AG09319 (cell line): ENCODE measurements at regions not wholly inside any gene's neighbourhood (a gene's known extent, or its start where the extent isn't known, plus 50 kb on each side); places are given as distances from the start of the nearest gene placed in this dataset.

Experiments used
- DNase-seq: peaks from one replicate; pipeline ENCODE4 v3.0.0-alpha.2; 2010; ENCODE audit warnings: low read depth; ENCODE audit errors: extremely low read depth
- TF ChIP-seq, protein P1 (sequence below): IDR thresholded peaks from 2 replicates; pipeline ENCODE4 v1.5.1; 2011; ENCODE audit warnings: low read depth, mild to moderate bottlenecking, inconsistent platforms, low read length, moderate library complexity

DNA sequence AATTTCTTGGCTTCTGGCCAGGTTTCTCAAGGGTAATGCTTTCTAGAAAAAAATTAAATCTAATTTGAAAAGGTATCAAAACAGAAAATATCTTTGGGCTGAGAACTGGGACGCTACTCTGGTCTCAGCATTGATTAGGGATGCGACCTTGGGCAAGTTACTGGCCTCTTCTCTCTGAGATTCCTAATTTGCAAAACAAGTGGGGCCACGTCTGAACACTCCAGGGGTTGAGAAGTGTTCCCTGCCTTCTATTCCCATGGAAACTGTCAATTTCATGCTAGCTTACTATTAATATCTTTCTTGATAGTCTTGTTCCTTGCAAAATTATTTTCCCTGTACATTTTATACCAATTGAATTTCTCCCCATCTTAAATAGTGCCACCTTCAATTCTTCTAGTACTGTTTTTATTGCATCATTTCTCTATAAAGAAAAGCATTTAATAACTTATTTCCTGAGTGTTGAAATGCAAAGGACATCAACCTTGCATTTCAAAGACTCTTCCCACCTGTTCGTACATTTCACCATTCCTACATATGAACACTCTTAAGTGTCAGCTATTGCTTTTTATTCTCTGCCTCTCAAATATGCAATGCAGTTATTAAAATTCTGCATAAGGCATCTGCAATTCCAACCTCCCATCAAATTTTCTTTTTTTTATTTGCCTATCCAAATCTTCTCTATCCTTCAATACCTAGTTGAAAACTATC, 118.3 kb upstream of the DSEL start:
- DNase-seq = no peak
- TF ChIP-seq, protein P1, sequence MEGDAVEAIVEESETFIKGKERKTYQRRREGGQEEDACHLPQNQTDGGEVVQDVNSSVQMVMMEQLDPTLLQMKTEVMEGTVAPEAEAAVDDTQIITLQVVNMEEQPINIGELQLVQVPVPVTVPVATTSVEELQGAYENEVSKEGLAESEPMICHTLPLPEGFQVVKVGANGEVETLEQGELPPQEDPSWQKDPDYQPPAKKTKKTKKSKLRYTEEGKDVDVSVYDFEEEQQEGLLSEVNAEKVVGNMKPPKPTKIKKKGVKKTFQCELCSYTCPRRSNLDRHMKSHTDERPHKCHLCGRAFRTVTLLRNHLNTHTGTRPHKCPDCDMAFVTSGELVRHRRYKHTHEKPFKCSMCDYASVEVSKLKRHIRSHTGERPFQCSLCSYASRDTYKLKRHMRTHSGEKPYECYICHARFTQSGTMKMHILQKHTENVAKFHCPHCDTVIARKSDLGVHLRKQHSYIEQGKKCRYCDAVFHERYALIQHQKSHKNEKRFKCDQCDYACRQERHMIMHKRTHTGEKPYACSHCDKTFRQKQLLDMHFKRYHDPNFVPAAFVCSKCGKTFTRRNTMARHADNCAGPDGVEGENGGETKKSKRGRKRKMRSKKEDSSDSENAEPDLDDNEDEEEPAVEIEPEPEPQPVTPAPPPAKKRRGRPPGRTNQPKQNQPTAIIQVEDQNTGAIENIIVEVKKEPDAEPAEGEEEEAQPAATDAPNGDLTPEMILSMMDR = no peak

DNA sequence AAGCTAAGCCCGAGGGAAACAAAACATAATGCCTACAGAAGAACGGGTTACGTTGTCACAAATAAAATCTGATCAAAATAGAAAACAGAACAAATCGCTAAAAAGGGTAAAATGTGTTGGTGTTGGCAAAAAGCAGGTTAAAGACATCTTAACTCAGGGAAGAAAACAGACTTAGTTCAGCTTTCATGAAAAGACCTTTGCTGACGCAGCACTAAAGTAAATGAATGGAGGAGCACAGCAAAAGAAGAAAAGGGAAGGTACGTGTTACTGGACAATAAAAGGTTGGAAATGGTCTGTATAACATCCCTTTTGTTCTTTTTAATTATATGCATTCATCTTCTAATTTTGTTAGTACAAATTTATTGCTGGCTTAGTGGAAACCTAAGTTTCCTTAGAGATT, 117.4 kb upstream of the DSEL start:
- DNase-seq = no peak
- TF ChIP-seq, protein P1 = no peak

DNA sequence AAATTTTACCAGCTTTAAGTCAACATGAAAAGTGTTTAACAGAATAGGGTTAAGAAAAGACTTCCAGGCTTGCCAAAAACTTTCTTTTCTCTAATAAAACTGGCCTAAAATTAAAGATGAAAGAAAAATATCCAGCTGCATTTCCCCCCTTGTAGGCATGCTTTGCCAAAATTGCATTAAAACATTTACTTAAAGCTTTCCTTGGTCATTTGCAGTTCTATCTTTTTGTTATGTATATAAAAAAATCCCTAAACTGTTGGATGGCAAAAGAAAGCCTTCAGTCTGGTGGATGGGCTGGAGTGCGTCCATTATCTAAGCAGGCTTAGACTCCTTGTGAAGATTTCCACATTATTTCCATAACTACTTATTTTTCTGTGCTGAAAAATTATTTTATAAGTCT, 105.4 kb upstream of the DSEL start:
- TF ChIP-seq, protein P1 = no peak
- no peak for DNase-seq

DNA sequence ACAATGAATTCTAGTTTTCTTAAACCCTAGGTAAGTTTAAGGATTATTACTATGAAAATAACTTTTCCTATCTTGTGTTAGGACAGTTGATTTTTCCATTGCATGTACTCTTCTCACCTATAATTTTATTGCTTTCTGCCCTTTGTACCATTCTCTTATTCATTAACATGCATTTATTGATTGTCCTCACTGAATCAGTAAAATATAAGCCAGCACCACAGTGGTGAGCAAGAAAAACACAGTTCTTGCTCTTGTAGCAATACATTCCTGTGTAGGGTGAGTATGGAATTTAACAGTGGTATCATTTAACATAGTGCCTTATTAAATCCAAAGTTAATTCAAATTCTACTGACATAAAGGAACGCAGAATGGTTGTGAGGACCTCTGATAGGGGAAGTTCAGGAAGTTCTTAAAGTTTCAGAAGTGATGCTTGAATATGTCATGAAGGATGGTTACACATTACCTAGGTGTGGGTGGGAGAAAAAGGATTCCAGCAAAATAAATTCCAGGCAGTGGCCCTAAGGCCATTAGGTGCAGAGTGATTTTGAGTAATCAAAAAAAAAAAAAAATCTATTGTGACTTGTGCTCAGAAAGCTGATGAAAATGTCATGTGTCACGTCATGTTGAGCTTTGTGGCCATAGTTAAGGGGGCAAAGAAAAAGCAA, 104.7 kb upstream of the DSEL start:
- no peak for DNase-seq
- TF ChIP-seq, protein P1 = no peak

DNA sequence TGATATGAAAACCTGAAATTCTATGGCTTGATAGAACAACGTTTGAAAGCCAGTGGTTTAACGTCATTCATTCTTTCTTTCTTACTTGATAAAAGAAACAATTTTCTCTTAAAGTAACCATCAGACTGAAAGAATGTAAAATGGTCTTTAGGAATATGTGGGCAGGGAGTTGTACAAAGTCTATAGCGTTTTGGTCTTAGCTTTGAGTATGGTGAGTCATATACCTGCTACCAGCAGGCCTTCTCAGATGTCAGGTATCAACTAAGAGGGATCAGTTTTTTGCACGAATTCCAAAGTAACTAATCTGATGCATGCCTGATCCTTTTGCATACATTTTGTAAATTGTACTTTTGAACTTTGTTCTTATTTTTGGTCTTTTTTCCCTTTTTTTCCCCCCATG, 101.5 kb upstream of the DSEL start:
- TF ChIP-seq, protein P1 = no peak
- DNase-seq = no peak

DNA sequence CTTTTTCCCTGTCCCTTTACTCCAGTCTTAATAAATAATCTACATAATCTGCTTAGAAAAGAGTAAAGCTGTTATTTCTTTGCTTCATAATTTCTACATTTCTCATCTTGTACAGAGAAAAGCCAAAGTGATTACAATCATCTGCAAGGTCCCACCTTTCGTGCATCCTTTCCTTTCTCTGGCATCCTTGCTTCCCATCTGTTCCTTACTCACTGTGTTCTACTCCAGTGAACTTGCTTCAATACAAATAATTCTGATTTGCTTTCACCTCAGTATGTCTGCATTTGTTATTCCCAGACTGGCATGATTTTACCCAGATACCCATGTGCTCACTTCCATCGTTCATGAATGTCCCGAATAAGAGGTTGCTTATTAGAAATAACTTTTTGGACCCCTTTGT, 99.4 kb upstream of the DSEL start:
- TF ChIP-seq, protein P1 = no peak
- no peak for DNase-seq

DNA sequence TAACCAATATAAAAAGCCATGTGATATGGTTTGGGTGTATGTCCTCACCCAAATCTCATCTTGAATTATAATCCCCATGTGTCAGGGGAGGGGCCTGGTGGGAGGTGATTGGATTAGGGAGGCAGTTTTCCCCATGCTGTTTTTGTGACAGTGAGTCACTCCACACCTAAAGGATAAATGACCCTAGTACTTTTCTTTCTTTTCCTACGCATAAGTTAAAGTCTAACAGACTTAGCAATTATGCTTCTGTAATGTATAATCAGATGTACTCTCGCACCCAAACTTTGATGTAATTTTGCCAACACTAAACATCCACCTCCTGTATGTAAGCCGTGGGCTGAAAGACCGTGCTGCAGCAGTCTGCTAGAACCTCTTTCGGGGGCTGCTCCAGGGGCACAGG, 97.2 kb upstream of the DSEL start:
- TF ChIP-seq, protein P1 = no peak
- DNase-seq = no peak
